GM21786 (cell line): ENCODE measurements at regions not wholly inside any gene's neighbourhood (a gene's known extent, or its start where the extent isn't known, plus 50 kb on each side); places are given as distances from the start of the nearest gene placed in this dataset.
A peak's percentile ranks its signal among the peaks of the same experiment; 100 is the strongest.

ENCODE experiments used
- ATAC-seq: cut with Tn5 transposase; IDR thresholded peaks from one replicate; pipeline ENCODE4 v1.9.1; 2021; ENCODE audit not compliant: unreplicated experiment

- peak; percentile 53 for ATAC-seq
Measured at GRCh38 chr5:110343616-110344015, 382.9 kb downstream of the TMEM232 start.

- no peak for ATAC-seq
Measured at GRCh38 chr5:110345623-110346022, 380.8 kb downstream of the TMEM232 start.

DNA sequence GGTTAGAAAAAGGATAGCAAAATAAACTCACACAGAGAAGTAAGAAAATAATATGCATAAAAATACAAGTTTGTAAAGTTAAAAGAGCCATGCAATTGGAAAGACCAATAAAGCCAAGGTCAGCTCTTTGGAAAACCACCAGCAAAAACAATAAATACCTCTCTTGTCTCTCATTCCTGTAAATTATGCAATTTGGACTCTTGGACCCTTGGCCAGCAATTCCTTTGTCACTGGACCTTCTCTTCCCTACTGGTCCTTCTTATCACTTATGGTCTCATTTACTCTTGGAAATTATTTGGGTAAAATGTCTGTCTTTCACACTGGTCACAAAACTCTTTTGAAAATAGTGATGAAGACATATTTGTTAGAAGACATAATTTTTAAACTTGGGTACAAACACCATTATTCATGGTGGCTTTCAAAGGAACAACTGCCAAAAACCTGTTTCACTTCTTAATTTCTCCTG lies 379.5 kb downstream of the TMEM232 start:
- ATAC-seq = no peak

DNA sequence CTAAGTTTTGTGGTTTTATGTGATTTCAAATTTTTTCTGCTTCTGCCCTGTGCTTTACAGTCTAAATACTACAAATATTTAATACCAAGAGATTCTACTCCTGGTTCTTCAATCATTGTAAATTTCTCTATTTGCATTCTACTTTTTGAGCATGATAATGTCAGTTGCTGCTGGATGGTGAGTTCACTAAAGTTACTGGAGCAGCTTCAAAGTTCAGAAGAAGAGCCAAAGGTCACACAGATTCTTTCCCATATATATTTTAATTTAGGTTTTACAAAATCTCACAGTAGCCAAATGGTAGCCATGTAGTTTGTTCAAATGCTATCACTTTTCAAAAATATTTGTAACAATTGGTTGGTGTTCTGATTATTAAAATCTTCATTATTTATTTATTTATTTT lies 378.7 kb downstream of the TMEM232 start:
- ATAC-seq = no peak

- no peak for ATAC-seq
Measured at GRCh38 chr5:110351430-110351829, 375.0 kb downstream of the TMEM232 start.

DNA sequence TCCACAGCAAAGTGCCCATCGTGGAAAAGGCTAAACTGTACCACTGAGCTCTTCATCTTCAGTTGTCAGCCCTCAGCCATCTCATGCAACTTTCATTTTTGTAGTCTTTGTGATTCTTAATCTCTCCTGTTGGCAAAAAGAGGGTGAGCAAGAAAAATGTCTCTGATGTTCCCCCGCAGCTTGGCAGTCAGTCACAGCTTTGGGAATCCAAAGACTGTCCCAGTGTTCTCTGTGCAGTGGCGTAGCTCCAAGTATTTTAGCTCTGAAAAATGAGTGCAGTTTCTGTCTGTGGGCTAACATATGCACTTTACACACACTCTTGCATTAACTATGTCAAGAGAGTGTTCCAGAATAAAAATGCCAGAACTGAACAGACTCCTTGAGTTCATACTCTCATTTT lies 372.2 kb downstream of the TMEM232 start:
- ATAC-seq = no peak

- no peak for ATAC-seq
Measured at GRCh38 chr5:110354915-110355644, 371.4 kb downstream of the TMEM232 start.

- no peak for ATAC-seq
Measured at GRCh38 chr5:110356677-110357076, 369.8 kb downstream of the TMEM232 start.

DNA sequence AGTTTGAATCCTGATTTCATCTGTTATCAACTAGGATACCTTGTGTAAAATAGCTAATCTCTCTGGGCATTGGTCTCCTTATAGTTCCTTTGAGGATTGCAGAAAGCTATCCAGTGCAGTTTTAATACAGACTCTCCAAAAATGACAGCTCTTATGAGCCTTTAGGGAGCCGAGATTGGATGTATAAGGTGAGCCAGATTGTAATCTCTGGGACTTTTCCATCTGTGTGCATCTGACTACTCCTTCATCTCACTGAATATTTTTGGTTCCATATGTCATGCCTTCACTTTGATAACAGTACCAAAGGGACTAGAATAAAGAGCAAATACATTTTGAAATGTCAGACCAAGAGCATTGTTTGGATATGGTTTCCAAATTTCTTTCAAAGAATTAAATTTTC lies 367.2 kb downstream of the TMEM232 start:
- ATAC-seq = no peak

- ATAC-seq = no peak
Measured at GRCh38 chr5:110361471-110361870, 365.0 kb downstream of the TMEM232 start.

DNA sequence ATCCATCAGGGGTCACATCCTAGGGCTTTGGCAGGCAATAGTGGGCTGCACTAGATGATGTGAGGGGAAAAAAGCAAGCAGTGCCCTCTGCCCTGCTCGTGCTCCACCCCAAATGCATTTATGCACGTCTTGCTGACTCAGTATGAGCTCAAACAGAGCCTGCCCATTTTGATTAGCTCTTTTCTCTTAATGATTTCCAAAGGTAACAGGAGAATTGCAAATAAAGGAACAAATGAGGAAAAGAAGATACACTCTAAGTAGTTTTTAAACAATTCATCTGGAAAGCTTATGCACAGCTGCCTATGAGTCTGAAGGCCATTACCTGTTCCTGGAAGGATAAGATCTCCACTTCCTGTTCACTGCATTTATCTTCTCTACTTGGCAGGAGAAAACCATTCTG lies 364.2 kb downstream of the TMEM232 start:
- ATAC-seq = no peak

DNA sequence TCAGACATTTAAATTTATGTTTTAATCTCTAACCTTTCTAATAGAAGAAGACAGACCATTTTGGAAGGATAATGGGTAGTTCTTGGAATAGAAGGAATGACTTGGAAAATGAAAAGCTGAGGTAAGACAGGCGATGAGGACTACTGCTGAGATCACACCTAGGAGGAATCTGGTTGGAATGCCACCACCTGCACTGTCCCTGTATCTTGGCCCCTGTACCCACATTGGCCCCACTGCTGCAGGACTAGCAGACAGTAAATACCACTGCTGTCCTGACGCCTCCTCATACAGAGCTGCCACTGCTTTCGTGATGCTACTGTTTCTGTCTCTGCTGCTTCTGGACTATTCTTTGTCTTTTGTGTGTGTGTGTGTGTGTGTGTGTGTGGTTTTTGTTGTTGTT lies 359.8 kb downstream of the TMEM232 start:
- ATAC-seq = no peak
